Vagina (tissue), 2 donors: ENCODE measurements at regions not wholly inside any gene's neighbourhood (a gene's known extent, or its start where the extent isn't known, plus 50 kb on each side); places are given as distances from the start of the nearest gene placed in this dataset.

Experiments
- CTCF ChIP-seq, 3 experiments: fragments of 450-650 bp in 2 of 3; fragments of 200-600 bp in 1 of 3; sonication (generic) in 1 of 3; IDR thresholded peaks; one replicate each; pipeline ENCODE4 v1.5.1; 2017 to 2019; ENCODE audit warnings: antibody characterized with exemption in 3 of 3, mild to moderate bottlenecking in 2 of 3, moderate library complexity in 2 of 3
- POLR2A ChIP-seq, 2 donors: fragments of 450-650 bp; IDR thresholded peaks; one replicate each; pipeline ENCODE4 v1.6.1; 2017; ENCODE audit warnings: antibody characterized with exemption in 2 of 2, mild to moderate bottlenecking in 2 of 2, moderate library complexity in 2 of 2

DNA sequence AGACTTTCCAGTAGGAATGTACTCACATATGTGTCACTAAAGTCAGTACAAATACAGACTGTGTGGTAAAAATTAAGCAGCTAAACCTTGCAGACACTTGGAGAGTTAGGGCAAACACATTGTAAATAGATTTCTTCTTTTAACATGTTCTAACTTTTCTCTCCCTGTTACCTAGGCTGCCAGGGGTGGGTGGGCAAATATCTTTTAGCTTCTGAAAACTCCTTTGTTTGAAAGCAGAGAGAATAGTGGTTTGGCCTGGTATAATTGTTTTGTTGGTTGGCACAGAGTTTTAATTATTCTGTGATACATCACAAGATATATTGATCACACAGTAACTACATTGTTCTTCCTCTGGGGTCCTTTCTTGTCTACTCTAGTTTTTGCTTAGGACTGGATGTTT lies 289.8 kb upstream of the DACH1 start:
- no peak for TF ChIP-seq CTCF (IDR thresholded peaks at IDR 0.05)
- TF ChIP-seq POLR2A (IDR thresholded peaks at IDR 0.05) = no peak
